Cardiac muscle cell (in vitro differentiated cells and primary cell): ENCODE measurements at regions not wholly inside any gene's neighbourhood (a gene's known extent, or its start where the extent isn't known, plus 50 kb on each side); places are given as distances from the start of the nearest gene placed in this dataset.
A peak's percentile ranks its signal among the peaks of the same experiment; 100 is the strongest.

Source experiments
- DNase-seq, 2 donors: peaks; one replicate each; pipeline versions ENCODE4 v3.0.0 to v3.0.0-alpha.2; 2010 to 2017; ENCODE audit warnings: low read depth in 1 of 2, low spot score in 1 of 2
- H3K27ac ChIP-seq: fragments of 200-600 bp; sonication (generic); 2 replicates; pipeline ENCODE4 v1.5.1; 2016
- H3K27me3 ChIP-seq: fragments of 200-600 bp; sonication (generic); 2 replicates; pipeline ENCODE4 v1.6.0; 2016; ENCODE audit warnings: control low read depth
- H3K36me3 ChIP-seq: fragments of 200-600 bp; sonication (generic); 2 replicates; pipeline ENCODE4 v1.5.1; 2016; ENCODE audit warnings: control low read depth
- H3K4me1 ChIP-seq: fragments of 200-600 bp; sonication (generic); 2 replicates; pipeline ENCODE4 v1.8.1; 2017; ENCODE audit warnings: low read depth, mild to moderate bottlenecking, mixed run types
- H3K4me3 ChIP-seq: fragments of 200-600 bp; sonication (generic); 2 replicates; pipeline ENCODE4 v1.5.1; 2016; ENCODE audit warnings: mild to moderate bottlenecking
- H3K9me3 ChIP-seq: fragments of 200-600 bp; sonication (generic); 2 replicates; pipeline ENCODE4 v1.5.1; 2017; ENCODE audit warnings: low read depth, mild to moderate bottlenecking, control low read depth
- TF ChIP-seq, protein P1 (sequence below): IDR thresholded peaks from 2 replicates; pipeline ENCODE4 v1.5.1; 2012; ENCODE audit warnings: low read depth, mild to moderate bottlenecking, low read length

DNA sequence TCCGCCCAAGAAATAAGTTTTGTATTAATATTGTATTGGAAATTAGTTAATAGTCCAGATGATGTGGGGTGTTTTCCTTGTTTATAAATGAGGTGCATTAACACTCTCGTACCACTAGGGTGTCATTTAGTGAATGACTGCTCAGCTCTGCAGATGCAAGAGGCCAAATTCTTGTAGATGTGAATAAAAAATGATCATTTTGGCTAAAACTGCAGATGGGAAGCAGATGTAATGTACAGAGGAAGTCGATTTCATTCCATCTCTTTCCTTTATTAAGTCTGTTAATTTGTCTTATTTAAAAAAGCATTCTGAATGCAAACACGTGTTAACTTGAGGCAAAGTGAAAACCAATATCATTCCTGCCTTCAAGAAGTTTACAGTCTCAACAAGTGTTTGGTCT, 108.1 kb downstream of the DHX15 start:
- no peak overlapping the region for H3K4me3 ChIP-seq
- TF ChIP-seq, protein P1, sequence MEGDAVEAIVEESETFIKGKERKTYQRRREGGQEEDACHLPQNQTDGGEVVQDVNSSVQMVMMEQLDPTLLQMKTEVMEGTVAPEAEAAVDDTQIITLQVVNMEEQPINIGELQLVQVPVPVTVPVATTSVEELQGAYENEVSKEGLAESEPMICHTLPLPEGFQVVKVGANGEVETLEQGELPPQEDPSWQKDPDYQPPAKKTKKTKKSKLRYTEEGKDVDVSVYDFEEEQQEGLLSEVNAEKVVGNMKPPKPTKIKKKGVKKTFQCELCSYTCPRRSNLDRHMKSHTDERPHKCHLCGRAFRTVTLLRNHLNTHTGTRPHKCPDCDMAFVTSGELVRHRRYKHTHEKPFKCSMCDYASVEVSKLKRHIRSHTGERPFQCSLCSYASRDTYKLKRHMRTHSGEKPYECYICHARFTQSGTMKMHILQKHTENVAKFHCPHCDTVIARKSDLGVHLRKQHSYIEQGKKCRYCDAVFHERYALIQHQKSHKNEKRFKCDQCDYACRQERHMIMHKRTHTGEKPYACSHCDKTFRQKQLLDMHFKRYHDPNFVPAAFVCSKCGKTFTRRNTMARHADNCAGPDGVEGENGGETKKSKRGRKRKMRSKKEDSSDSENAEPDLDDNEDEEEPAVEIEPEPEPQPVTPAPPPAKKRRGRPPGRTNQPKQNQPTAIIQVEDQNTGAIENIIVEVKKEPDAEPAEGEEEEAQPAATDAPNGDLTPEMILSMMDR, result peak; percentile 63
- H3K9me3 ChIP-seq, result no peaks in the 10 kb centered on the region
- H3K4me1 ChIP-seq, result no peaks in the 10 kb centered on the region
- H3K27ac ChIP-seq, result no peak overlapping the region
- DNase-seq, result peak; percentile 15 to 46
- no peaks in the 10 kb centered on the region for H3K36me3 ChIP-seq
- peaks cover 14% of the 10 kb centered on the region for H3K27me3 ChIP-seq

DNA sequence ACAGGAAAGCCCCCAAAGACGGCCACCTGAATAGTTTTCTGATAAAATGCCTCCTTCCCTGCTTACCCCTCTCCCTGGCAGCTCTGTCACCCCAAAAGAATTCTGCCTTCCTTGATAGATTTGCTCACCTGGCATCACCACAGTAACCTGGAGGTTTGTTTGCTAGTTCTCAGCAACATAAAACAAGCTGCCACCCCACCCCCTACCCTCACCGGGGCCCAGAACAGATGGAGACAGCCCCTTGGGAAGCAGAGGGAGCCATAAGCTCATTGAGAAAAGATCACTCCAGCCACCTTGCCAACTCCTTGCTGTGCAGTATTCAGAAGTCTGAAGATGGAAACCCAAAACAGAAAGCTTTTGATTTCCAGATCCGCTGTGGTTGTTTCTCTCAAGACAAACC, 108.6 kb downstream of the DHX15 start:
- H3K27me3 ChIP-seq, result peaks cover 17% of the 10 kb centered on the region
- TF ChIP-seq, protein P1, result no peak
- no peak overlapping the region for H3K4me3 ChIP-seq
- DNase-seq, result no peak
- no peak overlapping the region for H3K27ac ChIP-seq
- no peaks in the 10 kb centered on the region for H3K36me3 ChIP-seq
- H3K9me3 ChIP-seq, result no peaks in the 10 kb centered on the region
- no peaks in the 10 kb centered on the region for H3K4me1 ChIP-seq

DNA sequence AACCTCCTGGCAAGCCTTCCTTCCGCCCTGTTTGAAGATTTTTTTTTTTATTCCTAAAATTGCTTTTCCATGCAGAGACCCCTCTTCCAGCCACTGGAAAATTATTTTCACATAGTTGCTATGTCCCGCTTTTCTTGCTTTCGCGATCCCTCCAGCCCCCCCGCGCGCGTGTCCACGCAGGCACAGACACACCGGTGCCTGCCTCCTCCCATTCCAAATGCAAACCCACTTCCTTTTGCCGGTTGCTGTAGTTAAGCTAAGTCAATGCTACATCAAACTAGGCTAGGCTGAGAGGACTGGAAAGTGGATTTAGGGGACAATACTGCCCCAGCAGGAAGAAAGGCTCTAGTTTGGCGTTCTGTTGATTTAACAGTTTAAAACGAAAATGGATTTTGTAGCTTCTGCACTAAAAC, 111.0 kb downstream of the DHX15 start:
- Histone ChIP-seq H3K4me3 (peak overlapping the region; percentile 52), H3K27me3 (peaks cover 41% of the 10 kb centered on the region), H3K36me3 (no peaks in the 10 kb centered on the region), H3K4me1 (no peaks in the 10 kb centered on the region), H3K27ac (no peak overlapping the region), H3K9me3 (no peaks in the 10 kb centered on the region)
- TF ChIP-seq, protein P1, result no peak
- DNase-seq, result peak; percentile 42 to 46

DNA sequence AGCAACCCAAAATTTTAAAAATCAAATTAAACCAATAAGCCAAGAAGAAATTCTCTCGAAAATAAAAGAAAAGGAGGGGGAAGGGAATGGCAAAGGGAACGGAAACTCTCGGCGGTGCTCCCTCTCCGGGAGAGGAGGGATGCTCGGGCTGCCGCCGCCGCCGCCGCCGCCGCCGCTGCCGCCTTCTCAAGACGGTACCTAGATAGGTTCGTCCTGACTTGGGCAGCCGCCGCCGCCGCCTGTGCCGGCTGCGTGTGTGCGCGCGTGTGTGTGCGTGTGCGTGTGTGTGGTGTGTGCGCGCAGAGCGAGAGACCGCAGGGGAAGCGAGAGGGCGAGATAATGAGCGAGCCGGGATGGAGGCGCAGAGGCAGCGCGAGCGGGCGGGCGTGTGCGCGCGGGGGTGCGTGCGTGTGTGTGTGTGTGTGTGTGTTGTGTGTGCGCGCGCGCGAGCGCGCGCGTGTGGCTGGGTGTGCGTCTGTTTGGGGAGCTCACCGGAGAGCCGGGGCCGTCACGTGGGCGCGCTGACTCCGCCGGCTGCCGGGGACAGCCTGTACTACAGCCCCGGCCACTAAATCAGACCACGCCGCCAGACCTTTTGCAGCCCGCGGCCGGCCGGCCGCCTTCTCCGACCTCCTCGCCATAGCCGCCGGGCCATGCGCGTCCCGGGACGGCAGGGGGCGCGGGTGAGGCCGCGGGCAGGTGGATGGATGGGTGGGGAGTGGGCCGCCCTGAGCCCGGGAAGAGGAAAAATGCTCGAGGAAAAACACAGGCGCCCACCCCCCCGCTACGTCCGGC, 111.6 kb downstream of the DHX15 start:
- no peak overlapping the region for H3K27ac ChIP-seq
- TF ChIP-seq, protein P1, result peak; percentile 76

DNA sequence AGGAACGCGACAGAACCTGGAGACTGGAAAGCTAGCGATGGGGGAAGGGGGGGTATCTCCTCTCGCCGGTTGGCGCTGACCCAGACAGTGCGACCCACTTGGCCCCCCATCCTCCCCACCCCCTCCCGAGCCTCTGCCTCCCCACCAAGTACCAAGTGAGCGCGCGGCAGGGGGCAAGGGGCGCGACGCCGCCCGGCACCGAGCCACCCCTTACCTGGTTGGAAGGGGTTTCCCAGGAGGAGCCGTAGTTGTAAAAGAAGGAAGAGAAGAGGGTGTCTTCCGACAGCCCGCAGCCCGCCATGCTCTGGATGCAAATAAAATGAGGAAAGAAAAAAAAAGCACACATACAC, 112.2 kb downstream of the DHX15 start:
- TF ChIP-seq, protein P1, result no peak
- Histone ChIP-seq H3K4me3 (peak overlapping the region; percentile 52), H3K36me3 (no peaks in the 10 kb centered on the region), H3K27me3 (peaks cover 53% of the 10 kb centered on the region), H3K9me3 (no peaks in the 10 kb centered on the region), H3K27ac (no peak overlapping the region), H3K4me1 (no peaks in the 10 kb centered on the region)
- peak in 1 of 2 donors; percentile 9 for DNase-seq

More for the DNA sequence above, 111.6 kb downstream of the DHX15 start:
- H3K9me3 ChIP-seq, result no peaks in the 10 kb centered on the region
- peak; percentile 87 to 93 for DNase-seq
- peak overlapping the region; percentile 52 for H3K4me3 ChIP-seq
- H3K36me3 ChIP-seq, result no peaks in the 10 kb centered on the region
- H3K4me1 ChIP-seq, result no peaks in the 10 kb centered on the region
- peaks cover 47% of the 10 kb centered on the region for H3K27me3 ChIP-seq
